Ascending aorta (tissue), 2 donors: ENCODE measurements at regions not wholly inside any gene's neighbourhood (a gene's known extent, or its start where the extent isn't known, plus 50 kb on each side); places are given as distances from the start of the nearest gene placed in this dataset.
"Not testable (repeated sequence)": the region's sequence is repeated elsewhere in the genome, so short reads cannot be mapped to it uniquely, and the experiment has no call there.

Source experiments
- DNase-seq, 2 donors: peaks; one replicate each; pipeline ENCODE4 v3.0.0-alpha.2; 2019; ENCODE audit warnings: low spot score in 2 of 2
- H3K27ac ChIP-seq, 2 donors: fragments of 200-600 bp; sonication (generic); one replicate each; pipeline ENCODE4 v1.5.1; 2016 to 2017; ENCODE audit warnings: mild to moderate bottlenecking in 1 of 2
- H3K27me3 ChIP-seq: fragments of 200-600 bp; sonication (generic); one replicate; pipeline ENCODE4 v1.5.1; 2017
- H3K36me3 ChIP-seq, 2 donors: fragments of 200-600 bp; sonication (generic); one replicate each; pipeline ENCODE4 v1.5.1; 2016
- H3K4me1 ChIP-seq, 2 donors: fragments of 200-600 bp; sonication (generic); one replicate each; pipeline ENCODE4 v1.5.1; 2016 to 2017; ENCODE audit warnings: mild to moderate bottlenecking in 1 of 2
- H3K4me3 ChIP-seq, 2 donors: fragments of 200-600 bp; sonication (generic); one replicate each; pipeline ENCODE4 v1.5.1; 2016 to 2017; ENCODE audit warnings: mild to moderate bottlenecking in 1 of 2
- H3K9me3 ChIP-seq, 2 donors: fragments of 200-600 bp; sonication (generic); one replicate each; pipeline ENCODE4 v1.5.1; 2016
- intact Hi-C: fragments of 100-400 bp; cut with DNase I; formaldehyde crosslinking; loops from one replicate; pipeline ENCODE4 v1.15.1; 2023
- TF ChIP-seq, protein P1 (sequence below), 3 experiments: fragments of 200-600 bp in 2 of 3; fragments of 450-650 bp in 1 of 3; sonication (generic) in 2 of 3; IDR thresholded peaks; one replicate each; pipeline ENCODE4 v1.5.1; 2016 to 2019; ENCODE audit warnings: antibody characterized with exemption in 3 of 3, mild to moderate bottlenecking in 1 of 3, moderate library complexity in 1 of 3

GRCh38 chr7:56348311-56348710 is 232.1 kb upstream of the NUPR2 start:
- DNase-seq, H3K27me3 ChIP-seq, H3K36me3 ChIP-seq, H3K4me1 ChIP-seq, H3K9me3 ChIP-seq, H3K27ac ChIP-seq, H3K4me3 ChIP-seq, intact Hi-C loops: not testable (repeated sequence)

DNA sequence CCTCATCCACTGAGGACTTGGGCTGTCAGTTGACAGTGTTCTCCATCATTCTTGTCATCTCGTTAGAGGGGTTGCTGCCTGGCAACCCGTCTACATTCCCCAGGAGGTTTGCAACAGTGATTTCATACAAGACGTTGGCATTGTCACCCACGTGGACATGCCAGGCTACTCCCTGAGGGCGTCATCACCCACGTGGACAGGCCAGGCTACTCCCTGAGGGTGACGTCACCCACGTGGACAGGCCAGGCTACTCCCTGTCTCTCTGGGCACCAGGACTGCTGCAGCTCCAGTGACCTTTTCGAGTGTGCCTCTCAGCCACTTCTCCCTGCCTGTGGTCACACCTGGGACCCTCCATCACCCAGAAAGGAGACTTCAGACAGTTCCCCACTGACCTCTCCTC is 212.1 kb upstream of the NUPR2 start:
- H3K27ac ChIP-seq, H3K27me3 ChIP-seq, H3K36me3 ChIP-seq, DNase-seq, H3K4me3 ChIP-seq, H3K9me3 ChIP-seq, H3K4me1 ChIP-seq, intact Hi-C loops: not testable (repeated sequence)

DNA sequence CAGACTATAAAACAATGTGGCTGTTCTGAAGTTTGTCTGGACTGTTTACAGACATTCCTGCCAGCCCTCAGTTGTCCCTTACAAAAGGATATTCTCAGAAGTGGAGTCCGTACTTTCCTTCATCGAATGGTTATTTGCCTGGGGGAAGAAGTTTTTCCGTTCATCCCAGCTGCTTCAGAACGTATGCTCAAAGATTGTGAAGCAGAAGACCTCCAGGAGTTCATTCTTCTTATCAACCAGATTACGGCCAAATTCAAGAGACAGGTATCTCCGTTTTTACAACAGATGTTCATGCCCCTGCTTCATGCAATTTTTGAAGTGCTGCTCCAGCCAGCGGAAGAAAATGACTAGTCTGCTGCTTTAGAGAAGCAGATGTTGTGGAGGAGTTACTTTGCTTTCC is 174.3 kb upstream of the NUPR2 start:
- Histone ChIP-seq H3K27ac (no peak overlapping the region), H3K9me3 (no peaks in the 10 kb centered on the region), H3K36me3 (no peaks in the 10 kb centered on the region), H3K4me3 (no peak overlapping the region), H3K27me3 (no peaks in the 10 kb centered on the region), H3K4me1 (no peaks in the 10 kb centered on the region)
- no peak for DNase-seq
- TF ChIP-seq, protein P1, sequence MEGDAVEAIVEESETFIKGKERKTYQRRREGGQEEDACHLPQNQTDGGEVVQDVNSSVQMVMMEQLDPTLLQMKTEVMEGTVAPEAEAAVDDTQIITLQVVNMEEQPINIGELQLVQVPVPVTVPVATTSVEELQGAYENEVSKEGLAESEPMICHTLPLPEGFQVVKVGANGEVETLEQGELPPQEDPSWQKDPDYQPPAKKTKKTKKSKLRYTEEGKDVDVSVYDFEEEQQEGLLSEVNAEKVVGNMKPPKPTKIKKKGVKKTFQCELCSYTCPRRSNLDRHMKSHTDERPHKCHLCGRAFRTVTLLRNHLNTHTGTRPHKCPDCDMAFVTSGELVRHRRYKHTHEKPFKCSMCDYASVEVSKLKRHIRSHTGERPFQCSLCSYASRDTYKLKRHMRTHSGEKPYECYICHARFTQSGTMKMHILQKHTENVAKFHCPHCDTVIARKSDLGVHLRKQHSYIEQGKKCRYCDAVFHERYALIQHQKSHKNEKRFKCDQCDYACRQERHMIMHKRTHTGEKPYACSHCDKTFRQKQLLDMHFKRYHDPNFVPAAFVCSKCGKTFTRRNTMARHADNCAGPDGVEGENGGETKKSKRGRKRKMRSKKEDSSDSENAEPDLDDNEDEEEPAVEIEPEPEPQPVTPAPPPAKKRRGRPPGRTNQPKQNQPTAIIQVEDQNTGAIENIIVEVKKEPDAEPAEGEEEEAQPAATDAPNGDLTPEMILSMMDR (IDR thresholded peaks at IDR 0.05) = no peak
- intact Hi-C loops = no loop called here

- TF ChIP-seq, protein P1 (IDR thresholded peaks at IDR 0.05) = no peak
- Histone ChIP-seq H3K36me3 (no peaks in the 10 kb centered on the region), H3K4me3 (peak overlapping the region; percentile 52 to 66), H3K9me3 (peaks cover 0 to 6% of the 10 kb centered on the region in 2 donors), H3K4me1 (no peaks in the 10 kb centered on the region), H3K27me3 (no peaks in the 10 kb centered on the region), H3K27ac (peak overlapping the region; percentile 80 to 83)
- intact Hi-C loops = loop anchor here (5.0 kb wide), 2 partner anchors 115 to 180 kb away; partner anchors contain the start of gene CHCHD2
- DNase-seq = peak; percentile 10 to 72
These were observed 171.4 kb upstream of the NUPR2 start for GRCh38 chr7:56287429-56288138.

DNA sequence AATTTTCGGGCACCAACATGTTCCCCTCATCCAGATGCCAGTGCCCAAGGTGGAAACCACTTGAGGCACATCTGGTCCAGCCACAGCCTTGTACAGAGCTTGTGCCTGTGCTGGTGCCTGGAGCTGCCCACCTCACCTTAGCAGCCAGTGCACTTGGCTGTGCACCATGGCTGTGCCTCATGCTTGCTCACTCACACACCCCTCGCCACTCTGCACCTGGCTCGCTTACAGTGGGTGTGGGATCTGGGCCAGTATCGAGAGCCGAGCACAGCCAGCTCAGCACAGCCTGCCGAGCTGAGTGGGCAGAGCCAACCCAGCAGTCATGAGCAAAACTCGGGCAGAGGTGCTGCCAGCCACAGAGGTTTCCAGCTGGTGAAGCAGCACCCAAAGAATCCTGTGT is 139.9 kb upstream of the NUPR2 start:
- intact Hi-C loops = no loop called here
- no peaks in the 10 kb centered on the region for H3K27me3 ChIP-seq
- peaks cover 2 to 3% of the 10 kb centered on the region in 2 donors for H3K4me1 ChIP-seq
- peak in 1 of 2 donors; percentile 16 for DNase-seq
- TF ChIP-seq, protein P1 (IDR thresholded peaks at IDR 0.05) = no peak
- H3K4me3 ChIP-seq = no peak overlapping the region
- no peaks in the 10 kb centered on the region for H3K36me3 ChIP-seq
- no peak overlapping the region for H3K27ac ChIP-seq
- H3K9me3 ChIP-seq = no peaks in the 10 kb centered on the region

DNA sequence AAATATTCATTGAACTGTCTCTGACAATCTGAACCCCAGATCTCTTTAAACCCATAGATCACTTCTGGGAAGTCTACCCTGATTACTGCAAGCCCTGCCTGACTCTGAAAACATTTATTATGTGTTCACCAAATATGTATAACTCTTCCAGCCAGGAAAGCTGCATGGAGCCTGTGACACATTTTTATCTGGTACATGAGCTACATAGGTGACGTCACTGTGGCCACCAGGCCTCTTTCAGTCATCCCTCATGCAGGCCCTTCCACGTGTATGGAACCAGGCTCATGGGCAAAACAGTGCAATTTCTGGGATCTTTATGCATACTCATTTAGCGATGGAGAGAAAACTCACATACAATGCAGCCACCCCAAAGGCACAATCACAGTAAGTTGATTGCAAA is 133.9 kb upstream of the NUPR2 start:
- H3K9me3 ChIP-seq = no peaks in the 10 kb centered on the region
- TF ChIP-seq, protein P1 (IDR thresholded peaks at IDR 0.05) = no peak
- no peaks in the 10 kb centered on the region for H3K27me3 ChIP-seq
- DNase-seq = no peak
- no peak overlapping the region for H3K4me3 ChIP-seq
- intact Hi-C loops = no loop called here
- no peak overlapping the region for H3K27ac ChIP-seq
- H3K4me1 ChIP-seq = no peaks in the 10 kb centered on the region
- no peaks in the 10 kb centered on the region for H3K36me3 ChIP-seq

- Histone ChIP-seq H3K9me3 (no peaks in the 10 kb centered on the region), H3K27ac (no peak overlapping the region), H3K36me3 (no peaks in the 10 kb centered on the region), H3K4me1 (no peaks in the 10 kb centered on the region), H3K4me3 (no peak overlapping the region), H3K27me3 (no peaks in the 10 kb centered on the region)
- intact Hi-C loops = no loop called here
- TF ChIP-seq, protein P1 (IDR thresholded peaks at IDR 0.05) = no peak
- DNase-seq = no peak
These were observed 113.4 kb upstream of the NUPR2 start for GRCh38 chr7:56229631-56230030.
